Heart left ventricle (tissue), 16 donors: ENCODE measurements at regions not wholly inside any gene's neighbourhood (a gene's known extent, or its start where the extent isn't known, plus 50 kb on each side); places are given as distances from the start of the nearest gene placed in this dataset.

Experiments
- ATAC-seq, 4 donors: fragments of 200-7000 bp; cut with Tn5 transposase; one replicate each; pipeline ENCODE4 v1.9.1; 2020 to 2022; ENCODE audit warnings: moderate library complexity in 4 of 4, mild to moderate bottlenecking in 3 of 4, moderate number of reproducible peaks in 1 of 4
- DNase-seq, 5 donors: peaks; one replicate each; pipeline ENCODE4 v3.0.0-alpha.2; 2020
- H3K27ac ChIP-seq, 12 donors: fragments of 200-600 bp; sonication (generic) in 4 of 12; one replicate each; pipeline versions ENCODE4 v1.5.0 to v1.8.0; 2016 to 2022; ENCODE audit warnings: mild to moderate bottlenecking in 2 of 12
- H3K27me3 ChIP-seq, 9 donors: fragments of 200-600 bp; sonication (generic) in 2 of 9; one replicate each; pipeline versions ENCODE4 v1.5.1 to v1.8.0; 2016 to 2022; ENCODE audit warnings: mild to moderate bottlenecking in 3 of 9
- H3K36me3 ChIP-seq, 9 donors: fragments of 200-600 bp; sonication (generic) in 2 of 9; one replicate each; pipeline versions ENCODE4 v1.5.0 to v1.8.0; 2018 to 2022; ENCODE audit warnings: mild to moderate bottlenecking in 2 of 9
- H3K4me1 ChIP-seq, 12 donors: fragments of 200-600 bp; sonication (generic) in 4 of 12; one replicate each; pipeline versions ENCODE4 v1.5.0 to v1.8.0; 2016 to 2022; ENCODE audit warnings: mild to moderate bottlenecking in 3 of 12
- H3K4me3 ChIP-seq, 12 donors: fragments of 200-600 bp; sonication (generic) in 4 of 12; one replicate each; pipeline versions ENCODE4 v1.5.0 to v1.8.0; 2017 to 2022; ENCODE audit warnings: mild to moderate bottlenecking in 9 of 12, moderate library complexity in 4 of 12
- H3K9me3 ChIP-seq, 12 donors: fragments of 200-600 bp; sonication (generic) in 4 of 12; one replicate each; pipeline versions ENCODE4 v1.5.0 to v1.8.0; 2016 to 2022; ENCODE audit warnings: mild to moderate bottlenecking in 1 of 12
- POLR2A ChIP-seq, 2 donors: fragments of 450-650 bp; IDR thresholded peaks; one replicate each; pipeline ENCODE4 v1.6.1; 2017; ENCODE audit warnings: antibody characterized with exemption in 2 of 2, mild to moderate bottlenecking in 2 of 2, moderate library complexity in 2 of 2
- WGBS, 4 donors: extraction: QIAGEN DNeasy Blood & Tissue Kit in 2 of 4; methylation state at CpG; one replicate each; pipeline versions ENCODE4 v1.1.5 to v1.1.7; 2013 to 2018; 5-methylcytosine and 5-hydroxymethylcytosine counted together
- intact Hi-C, 10 donors: fragments of 100-400 bp; cut with DNase I; formaldehyde crosslinking; loops; one replicate each; pipeline versions ENCODE4 v1.11.1 to v1.14.2; 2022
- TF ChIP-seq, protein P1 (sequence below), 12 donors: fragments of 200-600 bp; sonication (generic) in 4 of 12; IDR thresholded peaks; one replicate each; pipeline versions ENCODE4 v1.5.0 to v1.8.0; 2018 to 2022; ENCODE audit warnings: antibody characterized with exemption in 12 of 12, mild to moderate bottlenecking in 5 of 12
- donor health status: ischemic (EF 13 %, LVEDD 7.1; RV severe dilation, severe dysfunction).
- donor health status: healthy with polysubstance abuse.
- donor health status: DM: no; HTN: yes; CAD: no.
- donor health status: DM: no; HTN: no; CAD: no.
- donor health status: ischemic (EF 25% LVEDD 6.9; RV normal size, moderate dysfunction).
- donor health status: ischemic (EF 25% LVEDD 5.7; RV mildly dilated, moderate dysfunction).
- donor health status: healthy.
- donor health status: DM: yes; HTN: yes; CAD: no.
- donor health status: ischemic (EF 35%, LVEDD 5.7; RV mildly dilated, moderate dysfunction).
- donor health status: nonischemic (EF 11% LVEDD 7.7; RV severe dilation, severe dysfunction).
- donor health status: DM: yes; HTN: yes; CAD: no.
- donor health status: PGD.
- donor health status: ischemic (EF 29% LVEDD 5.4; RV normal size, mild dysfunction).
- donor health status: nonischemic (EF 23%, LVEDD 6.1; RV moderate dilation, normal function).

DNA sequence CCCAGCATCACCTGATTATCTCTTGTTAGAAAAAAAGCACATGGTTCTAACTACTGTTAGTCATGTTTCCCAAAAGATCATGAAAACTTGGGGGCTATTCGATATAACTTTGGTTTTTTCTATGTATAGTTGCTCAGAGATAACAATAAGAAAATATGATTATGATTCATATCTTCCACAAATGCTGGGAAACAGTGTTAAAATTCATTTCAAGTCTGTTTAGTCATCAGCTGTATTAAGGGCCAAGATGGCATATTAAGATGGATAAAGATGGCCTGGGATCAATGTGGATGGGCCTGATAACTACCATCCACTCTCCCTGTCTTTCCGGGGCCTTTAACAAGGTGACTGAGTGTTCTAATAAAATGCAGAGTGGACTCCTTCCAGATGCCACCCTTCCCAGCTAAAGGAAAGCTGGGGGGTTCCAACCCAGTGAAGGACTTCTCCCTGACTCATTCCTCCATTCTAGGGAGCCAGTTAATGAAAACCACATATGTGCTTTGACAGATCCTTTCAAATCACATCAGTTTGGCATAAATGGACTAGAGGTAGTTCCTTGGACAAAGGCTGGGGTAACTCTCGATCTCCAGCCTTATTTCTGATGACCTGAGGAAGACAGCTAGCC lies 221.6 kb downstream of the VAPA start:
- WGBS, 4 donors: 93 to 98% (median 94%) methylated on average over 3 of the region's 3 CpGs
- no peak for ATAC-seq
- TF ChIP-seq POLR2A (IDR thresholded peaks at IDR 0.05): no peak
- TF ChIP-seq, protein P1, sequence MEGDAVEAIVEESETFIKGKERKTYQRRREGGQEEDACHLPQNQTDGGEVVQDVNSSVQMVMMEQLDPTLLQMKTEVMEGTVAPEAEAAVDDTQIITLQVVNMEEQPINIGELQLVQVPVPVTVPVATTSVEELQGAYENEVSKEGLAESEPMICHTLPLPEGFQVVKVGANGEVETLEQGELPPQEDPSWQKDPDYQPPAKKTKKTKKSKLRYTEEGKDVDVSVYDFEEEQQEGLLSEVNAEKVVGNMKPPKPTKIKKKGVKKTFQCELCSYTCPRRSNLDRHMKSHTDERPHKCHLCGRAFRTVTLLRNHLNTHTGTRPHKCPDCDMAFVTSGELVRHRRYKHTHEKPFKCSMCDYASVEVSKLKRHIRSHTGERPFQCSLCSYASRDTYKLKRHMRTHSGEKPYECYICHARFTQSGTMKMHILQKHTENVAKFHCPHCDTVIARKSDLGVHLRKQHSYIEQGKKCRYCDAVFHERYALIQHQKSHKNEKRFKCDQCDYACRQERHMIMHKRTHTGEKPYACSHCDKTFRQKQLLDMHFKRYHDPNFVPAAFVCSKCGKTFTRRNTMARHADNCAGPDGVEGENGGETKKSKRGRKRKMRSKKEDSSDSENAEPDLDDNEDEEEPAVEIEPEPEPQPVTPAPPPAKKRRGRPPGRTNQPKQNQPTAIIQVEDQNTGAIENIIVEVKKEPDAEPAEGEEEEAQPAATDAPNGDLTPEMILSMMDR (IDR thresholded peaks at IDR 0.05): no peak
- peaks cover 0 to 12% (median 0%) of the 10 kb centered on the region in 9 donors for H3K27me3 ChIP-seq
- peaks cover 0 to 26% (median 17%) of the 10 kb centered on the region in 12 donors for H3K4me1 ChIP-seq
- no peak overlapping the region for H3K27ac ChIP-seq
- DNase-seq: no peak
- no peaks in the 10 kb centered on the region for H3K9me3 ChIP-seq
- intact Hi-C loops: loop anchor here in 2 of 10 donors (10.0 kb wide), 2 partner anchors 59 to 69 kb away; no protein-coding TSS in a partner anchor
- H3K36me3 ChIP-seq: no peaks in the 10 kb centered on the region
- H3K4me3 ChIP-seq: no peak overlapping the region

DNA sequence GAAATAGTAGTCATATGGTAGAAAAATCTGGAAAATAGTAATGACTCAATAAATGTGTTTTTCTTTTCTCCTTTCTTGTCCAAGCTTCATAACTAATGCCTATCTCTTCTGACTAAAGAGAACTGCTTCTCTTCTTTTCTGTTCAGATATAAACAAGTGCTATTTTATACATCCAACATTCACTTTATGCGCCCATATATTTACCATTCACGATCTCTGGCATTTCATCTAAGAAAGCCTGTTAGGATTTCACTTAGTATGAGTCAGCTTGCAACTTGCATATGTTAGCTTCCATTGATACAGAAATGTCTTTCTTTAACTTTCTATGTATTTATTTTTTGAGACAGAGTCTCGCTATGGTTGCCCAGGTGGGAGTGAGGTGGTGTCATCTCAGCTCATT lies 224.9 kb downstream of the VAPA start:
- intact Hi-C loops: loop anchor here in 2 of 10 donors (10.0 kb wide), 2 partner anchors 56 to 66 kb away; no protein-coding TSS in a partner anchor
- no peak for TF ChIP-seq POLR2A (IDR thresholded peaks at IDR 0.05)
- TF ChIP-seq, protein P1 (IDR thresholded peaks at IDR 0.05): no peak
- WGBS, 4 donors: 96 to 99% (median 97%) methylated on average over 3 of the region's 3 CpGs

DNA sequence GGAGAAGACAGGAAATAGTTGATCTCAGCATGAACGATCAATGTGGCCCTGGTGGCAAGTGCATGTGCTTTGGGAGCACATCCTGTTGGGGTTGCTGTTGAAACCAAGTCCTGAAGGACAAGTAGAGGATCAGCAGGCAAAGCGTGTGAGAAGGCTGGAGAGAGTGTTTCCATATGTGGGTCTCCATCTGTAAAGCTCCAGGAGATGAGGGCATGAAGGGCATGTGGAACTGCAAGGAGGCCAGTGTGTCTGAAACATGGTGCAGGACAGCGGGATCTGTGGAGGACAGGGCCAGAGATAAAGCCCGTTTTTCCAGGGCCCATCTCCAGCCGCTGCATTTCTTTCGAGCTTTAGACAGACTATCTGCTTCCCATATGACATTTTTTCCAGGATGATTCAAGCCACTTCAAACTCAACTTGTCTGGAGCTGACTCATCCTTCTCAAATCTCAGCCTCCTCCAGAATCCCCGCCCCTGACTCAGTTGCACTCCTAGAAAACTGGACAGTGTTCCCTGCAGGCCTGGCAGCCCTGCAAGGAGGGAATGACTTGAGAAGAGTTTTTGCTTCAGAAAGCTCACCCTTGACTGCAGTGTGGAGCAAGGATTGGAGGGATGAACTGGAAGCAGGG lies 226.1 kb downstream of the VAPA start:
- no peak overlapping the region for H3K4me3 ChIP-seq
- H3K9me3 ChIP-seq: no peaks in the 10 kb centered on the region
- ATAC-seq (no peak), DNase-seq (no peak)
- H3K27me3 ChIP-seq: no peaks in the 10 kb centered on the region
- no peaks in the 10 kb centered on the region for H3K36me3 ChIP-seq
- H3K4me1 ChIP-seq: peaks cover 0 to 27% (median 13%) of the 10 kb centered on the region in 12 donors
- WGBS, 4 donors: 83 to 90% (median 85%) methylated on average over 7 of the region's 7 CpGs
- TF ChIP-seq POLR2A (IDR thresholded peaks at IDR 0.05): no peak
- TF ChIP-seq, protein P1 (IDR thresholded peaks at IDR 0.05): no peak
- intact Hi-C loops: loop anchor here in 3 of 10 donors (5.0 to 10.0 kb wide), 3 partner anchors 52 to 65 kb away; no protein-coding TSS in a partner anchor
- no peak overlapping the region for H3K27ac ChIP-seq

More for the DNA sequence above, 224.9 kb downstream of the VAPA start:
- Histone ChIP-seq H3K4me3 (no peak overlapping the region), H3K36me3 (no peaks in the 10 kb centered on the region), H3K9me3 (no peaks in the 10 kb centered on the region), H3K27me3 (no peaks in the 10 kb centered on the region), H3K4me1 (peaks cover 0 to 27% (median 9%) of the 10 kb centered on the region in 12 donors), H3K27ac (no peak overlapping the region)
- ATAC-seq: no peak
- DNase-seq: no peak

DNA sequence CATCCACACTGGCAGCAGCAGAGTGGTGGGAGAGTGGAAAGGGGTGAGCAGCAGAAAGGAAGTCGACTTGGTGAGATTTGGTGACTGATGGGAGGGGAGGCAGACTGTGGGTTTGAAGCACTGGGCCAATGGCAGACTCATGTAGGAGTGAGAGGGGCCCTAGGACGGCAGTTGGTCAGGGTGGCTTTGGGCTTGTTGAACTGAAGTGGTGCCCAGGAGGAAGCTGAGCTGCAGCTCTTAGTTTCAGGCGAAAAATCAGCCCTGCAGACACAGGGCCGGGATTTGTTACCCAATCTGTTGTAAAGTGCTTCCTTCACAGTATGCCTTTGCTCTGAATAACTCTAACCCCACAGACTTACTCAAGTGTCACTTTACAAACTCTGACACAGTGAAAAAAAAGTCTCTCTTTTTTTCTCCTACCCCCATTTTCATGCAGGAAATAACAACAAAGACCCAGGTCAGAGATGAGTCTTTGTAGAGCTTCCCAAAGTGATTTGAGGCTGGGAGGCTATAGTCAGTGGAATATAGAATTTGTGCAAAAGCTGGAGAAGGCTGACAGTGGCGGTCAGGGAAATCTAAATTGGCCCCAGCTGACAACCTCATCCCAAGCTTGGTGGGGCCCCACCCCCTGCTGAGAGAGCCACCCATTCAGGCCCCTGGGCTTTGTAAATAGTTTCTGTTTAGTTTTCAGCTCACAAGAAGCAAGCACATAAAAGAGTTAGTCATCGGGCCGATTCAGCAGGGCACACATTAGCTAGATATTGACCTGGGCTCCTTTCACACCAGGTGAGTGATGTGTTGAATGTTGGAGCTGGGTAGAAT lies 226.9 kb downstream of the VAPA start:
- peaks cover 0 to 27% (median 13%) of the 10 kb centered on the region in 12 donors for H3K4me1 ChIP-seq
- ATAC-seq: no peak
- intact Hi-C loops: loop anchor here in 1 of 10 donors (5.0 kb wide), 1 partner anchor 52 kb away; no protein-coding TSS in a partner anchor

More for the DNA sequence above, 226.9 kb downstream of the VAPA start:
- Histone ChIP-seq H3K9me3 (no peaks in the 10 kb centered on the region), H3K27ac (no peak overlapping the region), H3K36me3 (no peaks in the 10 kb centered on the region), H3K27me3 (no peaks in the 10 kb centered on the region), H3K4me3 (no peak overlapping the region)
- DNase-seq: no peak
- WGBS, 4 donors: 87 to 92% (median 88%) methylated on average over 7 of the region's 7 CpGs
- TF ChIP-seq, protein P1 (IDR thresholded peaks at IDR 0.05): no peak
- no peak for TF ChIP-seq POLR2A (IDR thresholded peaks at IDR 0.05)
